Prostate gland (tissue), 2 donors: ENCODE measurements at regions not wholly inside any gene's neighbourhood (a gene's known extent, or its start where the extent isn't known, plus 50 kb on each side); places are given as distances from the start of the nearest gene placed in this dataset.

ENCODE experiments used
- DNase-seq: peaks from one replicate; pipeline ENCODE4 v3.0.0-alpha.2; 2019; ENCODE audit warnings: low spot score
- H3K27ac ChIP-seq, 2 donors: fragments of 200-600 bp; sonication (generic); 2 replicates each; pipeline ENCODE4 v1.5.1; 2017 to 2019
- H3K27me3 ChIP-seq: fragments of 200-600 bp; sonication (generic); replicated peaks from 2 replicates; pipeline ENCODE4 v1.5.1; 2019; ENCODE audit not compliant: insufficient read depth
- H3K36me3 ChIP-seq, 2 donors: fragments of 200-600 bp; sonication (generic); 1 replicate in 1 of 2; 2 replicates in 1 of 2; pipeline versions ENCODE4 v1.5.1 to v1.8.1; 2017 to 2019
- H3K4me1 ChIP-seq: fragments of 200-600 bp; sonication (generic); replicated peaks from 2 replicates; pipeline ENCODE4 v1.5.1; 2019
- H3K4me3 ChIP-seq, 2 donors: fragments of 200-600 bp; sonication (generic); 2 replicates each; pipeline ENCODE4 v1.5.1; 2017 to 2019
- H3K9me3 ChIP-seq: fragments of 200-600 bp; sonication (generic); 2 replicates; pipeline ENCODE4 v1.5.1; 2017
- POLR2A ChIP-seq: fragments of 450-650 bp; IDR thresholded peaks from one replicate; pipeline ENCODE4 v1.6.1; 2016; ENCODE audit warnings: antibody characterized with exemption, mild to moderate bottlenecking
- POLR2AphosphoS5 ChIP-seq: sonication (generic); formaldehyde crosslinking; IDR thresholded peaks from one replicate; pipeline ENCODE4 v1.6.1; 2017; ENCODE audit warnings: antibody characterized with exemption
- whole genome bisulfite sequencing: methylation state at CpG from one replicate; pipeline ENCODE4 v1.1.5; 2018; 5-methylcytosine and 5-hydroxymethylcytosine counted together
- intact Hi-C: fragments of 100-400 bp; cut with DNase I; formaldehyde crosslinking; loops from one replicate; pipeline ENCODE4 v1.14.2; 2022
- TF ChIP-seq, protein P1 (sequence below), 4 experiments: fragments of 200-600 bp in 2 of 4; fragments of 450-650 bp in 2 of 4; sonication (generic) in 2 of 4; IDR thresholded peaks; 1 replicate in 3 of 4; 2 replicates in 1 of 4; pipeline ENCODE4 v1.5.1; 2016 to 2019; ENCODE audit warnings: antibody characterized with exemption in 4 of 4, mild to moderate bottlenecking in 2 of 4, moderate library complexity in 2 of 4

DNA sequence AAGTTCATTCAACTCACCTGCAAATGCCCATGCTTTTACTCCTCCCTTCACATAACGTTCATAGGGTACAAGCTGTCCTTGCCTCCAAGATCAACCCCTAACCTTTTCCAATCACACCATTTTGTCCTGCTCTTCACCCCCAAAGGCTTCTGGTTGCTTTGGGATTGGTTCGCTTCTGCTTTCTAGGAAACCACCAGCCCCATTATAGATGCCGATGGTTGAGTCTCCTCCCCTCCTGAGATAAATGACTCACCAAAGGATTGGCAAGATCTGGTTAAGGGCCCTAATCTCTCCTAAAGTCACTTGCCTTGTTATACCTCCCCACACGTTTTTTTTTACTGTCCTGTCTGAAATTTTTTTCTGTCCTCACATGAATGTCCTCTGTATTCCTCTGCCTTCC, 311.4 kb downstream of the HACE1 start:
- TF ChIP-seq POLR2AphosphoS5 (no peak), POLR2A (no peak)
- TF ChIP-seq, protein P1, sequence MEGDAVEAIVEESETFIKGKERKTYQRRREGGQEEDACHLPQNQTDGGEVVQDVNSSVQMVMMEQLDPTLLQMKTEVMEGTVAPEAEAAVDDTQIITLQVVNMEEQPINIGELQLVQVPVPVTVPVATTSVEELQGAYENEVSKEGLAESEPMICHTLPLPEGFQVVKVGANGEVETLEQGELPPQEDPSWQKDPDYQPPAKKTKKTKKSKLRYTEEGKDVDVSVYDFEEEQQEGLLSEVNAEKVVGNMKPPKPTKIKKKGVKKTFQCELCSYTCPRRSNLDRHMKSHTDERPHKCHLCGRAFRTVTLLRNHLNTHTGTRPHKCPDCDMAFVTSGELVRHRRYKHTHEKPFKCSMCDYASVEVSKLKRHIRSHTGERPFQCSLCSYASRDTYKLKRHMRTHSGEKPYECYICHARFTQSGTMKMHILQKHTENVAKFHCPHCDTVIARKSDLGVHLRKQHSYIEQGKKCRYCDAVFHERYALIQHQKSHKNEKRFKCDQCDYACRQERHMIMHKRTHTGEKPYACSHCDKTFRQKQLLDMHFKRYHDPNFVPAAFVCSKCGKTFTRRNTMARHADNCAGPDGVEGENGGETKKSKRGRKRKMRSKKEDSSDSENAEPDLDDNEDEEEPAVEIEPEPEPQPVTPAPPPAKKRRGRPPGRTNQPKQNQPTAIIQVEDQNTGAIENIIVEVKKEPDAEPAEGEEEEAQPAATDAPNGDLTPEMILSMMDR (IDR thresholded peaks at IDR 0.05), result no peak
- DNase-seq, result no peak
- no peak overlapping the region for H3K4me3 ChIP-seq
- intact Hi-C loops, result no loop called here
- H3K27me3 ChIP-seq, result no peaks in the 10 kb centered on the region
- WGBS, result 67% methylated on average over 4 of the region's 4 CpGs
- no peaks in the 10 kb centered on the region for H3K36me3 ChIP-seq
- no peaks in the 10 kb centered on the region for H3K9me3 ChIP-seq
- H3K4me1 ChIP-seq, result no peaks in the 10 kb centered on the region
- H3K27ac ChIP-seq, result no peak overlapping the region

DNA sequence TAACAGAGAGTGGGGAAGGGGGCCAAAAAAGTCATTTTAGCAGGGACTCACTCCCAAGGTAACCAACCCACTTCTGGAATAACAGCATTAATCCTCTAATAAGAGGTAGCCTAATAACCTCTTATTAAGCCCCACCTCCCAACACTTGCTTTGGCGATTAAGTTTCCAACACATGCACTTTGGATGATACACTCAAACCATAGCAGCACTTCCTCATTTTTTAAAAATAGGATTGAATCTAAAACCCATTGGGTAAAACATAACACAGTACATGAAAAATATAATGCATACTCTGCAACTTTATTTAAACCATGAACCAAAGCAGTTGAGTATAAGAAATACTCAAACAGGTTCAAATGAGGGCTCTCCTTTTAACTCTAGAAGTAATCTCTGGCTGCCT, 318.3 kb downstream of the HACE1 start:
- Histone ChIP-seq H3K4me1 (no peaks in the 10 kb centered on the region), H3K27me3 (no peaks in the 10 kb centered on the region), H3K27ac (no peak overlapping the region), H3K4me3 (no peak overlapping the region), H3K9me3 (no peaks in the 10 kb centered on the region), H3K36me3 (no peaks in the 10 kb centered on the region)
- no peak for DNase-seq
- 86% methylated on average over 1 of the region's 1 CpG for WGBS
- TF ChIP-seq, protein P1 (IDR thresholded peaks at IDR 0.05), result no peak
- no peak for TF ChIP-seq POLR2A
- TF ChIP-seq POLR2AphosphoS5, result no peak
- intact Hi-C loops, result no loop called here

- intact Hi-C loops, result no loop called here
- no peaks in the 10 kb centered on the region for H3K27me3 ChIP-seq
- no peak for DNase-seq
- no peak overlapping the region for H3K27ac ChIP-seq
- no peak for TF ChIP-seq POLR2A
- TF ChIP-seq, protein P1 (IDR thresholded peaks at IDR 0.05), result no peak
- TF ChIP-seq POLR2AphosphoS5, result no peak
- no peaks in the 10 kb centered on the region for H3K9me3 ChIP-seq
- no peaks in the 10 kb centered on the region for H3K4me1 ChIP-seq
- H3K4me3 ChIP-seq, result no peak overlapping the region
- H3K36me3 ChIP-seq, result no peaks in the 10 kb centered on the region
Observed at GRCh38 chr6:104540743-104541142, 319.0 kb downstream of the HACE1 start.

- H3K27ac ChIP-seq, result no peak overlapping the region
- no peak overlapping the region for H3K4me3 ChIP-seq
- no peaks in the 10 kb centered on the region for H3K27me3 ChIP-seq
- H3K4me1 ChIP-seq, result no peaks in the 10 kb centered on the region
- H3K36me3 ChIP-seq, result no peaks in the 10 kb centered on the region
- H3K9me3 ChIP-seq, result no peaks in the 10 kb centered on the region
- no peak for DNase-seq
- intact Hi-C loops, result no loop called here
- no peak for TF ChIP-seq POLR2A
- TF ChIP-seq POLR2AphosphoS5, result no peak
- TF ChIP-seq, protein P1 (IDR thresholded peaks at IDR 0.05), result no peak
Observed at GRCh38 chr6:104539173-104539572, 320.5 kb downstream of the HACE1 start.

- intact Hi-C loops, result no loop called here
- Histone ChIP-seq H3K9me3 (no peaks in the 10 kb centered on the region), H3K27ac (no peak overlapping the region), H3K4me3 (no peak overlapping the region), H3K36me3 (no peaks in the 10 kb centered on the region), H3K4me1 (no peaks in the 10 kb centered on the region), H3K27me3 (no peaks in the 10 kb centered on the region)
- DNase-seq, result no peak
- TF ChIP-seq POLR2A, result no peak
- TF ChIP-seq POLR2AphosphoS5, result no peak
- TF ChIP-seq, protein P1 (IDR thresholded peaks at IDR 0.05), result no peak
- WGBS, result 95% methylated on average over 1 of the region's 1 CpG
Observed at GRCh38 chr6:104537872-104538271, 321.8 kb downstream of the HACE1 start.
